WTC11 (cell line): ENCODE measurements at regions not wholly inside any gene's neighbourhood (a gene's known extent, or its start where the extent isn't known, plus 50 kb on each side); places are given as distances from the start of the nearest gene placed in this dataset.

Source experiments
- ATAC-seq: fragments of 200-7000 bp; cut with Tn5 transposase; 2 replicates; pipeline ENCODE4 v1.10.0; 2021; ENCODE audit warnings: mild to moderate bottlenecking, moderate library complexity
- CTCF ChIA-PET: fragments of 300-600 bp; sonication (Branson Sonifier 250); formaldehyde crosslinking; loops from one replicate; lab custom pipeline; 2021; ENCODE audit warnings: antibody characterized with exemption; lab: Charles Lee
- POLR2A ChIA-PET: fragments of 350-600 bp; sonication (Branson Sonifier 250); formaldehyde crosslinking; loops from one replicate; lab custom pipeline; 2021; ENCODE audit warnings: antibody characterized with exemption; lab: Charles Lee
- DNase-seq: peaks from one replicate; pipeline ENCODE4 v3.0.0; 2021; ENCODE audit warnings: low spot score
- H3K27ac Mint-ChIP-seq: 2 replicates; pipeline ENCODE4 v1.8.0; 2021; ENCODE audit warnings: mixed read lengths
- H3K27me3 Mint-ChIP-seq: 2 replicates; pipeline ENCODE4 v1.8.0; 2021; ENCODE audit warnings: low read depth, mild to moderate bottlenecking, moderate library complexity, mixed read lengths
- H3K36me3 Mint-ChIP-seq: 2 replicates; pipeline ENCODE4 v1.8.0; 2021; ENCODE audit warnings: mixed read lengths
- H3K4me1 Mint-ChIP-seq: 2 replicates; pipeline ENCODE4 v1.8.0; 2022; ENCODE audit warnings: mixed read lengths
- H3K4me3 Mint-ChIP-seq: 2 replicates; pipeline ENCODE4 v1.8.0; 2021; ENCODE audit warnings: mild to moderate bottlenecking, moderate library complexity, mixed read lengths
- H3K9me3 Mint-ChIP-seq: 2 replicates; pipeline ENCODE4 v1.8.0; 2021; ENCODE audit warnings: mixed read lengths
- ATF1 ChIP-seq: sonication (generic); formaldehyde crosslinking; IDR thresholded peaks from 2 replicates; pipeline ENCODE4 v1.8.1; 2023; ENCODE audit warnings: mild to moderate bottlenecking, moderate library complexity, missing genetic modification reagents
- CREB1 ChIP-seq: sonication (generic); formaldehyde crosslinking; IDR thresholded peaks from 2 replicates; pipeline ENCODE4 v1.8.0; 2023; ENCODE audit warnings: mild to moderate bottlenecking, missing genetic modification reagents
- ESRRA ChIP-seq: sonication (generic); formaldehyde crosslinking; IDR thresholded peaks from 2 replicates; pipeline ENCODE4 v1.8.1; 2022; ENCODE audit warnings: mild to moderate bottlenecking, missing genetic modification reagents, borderline replicate concordance
- FOXJ3 ChIP-seq: sonication (generic); formaldehyde crosslinking; IDR thresholded peaks from 2 replicates; pipeline ENCODE4 v1.9.0; 2021; ENCODE audit warnings: missing genetic modification reagents, mild to moderate bottlenecking, borderline replicate concordance
- FOXK1 ChIP-seq: sonication (generic); formaldehyde crosslinking; IDR thresholded peaks from 2 replicates; pipeline ENCODE4 v1.8.0; 2022; ENCODE audit warnings: mild to moderate bottlenecking, moderate library complexity, missing genetic modification reagents
- GTF2I ChIP-seq: fragments of 250-450 bp; sonication (Bioruptor Pico); conservative IDR thresholded peaks from 2 replicates; pipeline ENCODE4 v1.4.0; 2021; ENCODE audit warnings: mild to moderate bottlenecking
- HMGA2 ChIP-seq: fragments of 250-450 bp; sonication (Bioruptor Pico); IDR thresholded peaks from 2 replicates; pipeline ENCODE4 v1.4.0; 2021; ENCODE audit warnings: mild to moderate bottlenecking, moderate library complexity
- MXD4 ChIP-seq: fragments of 250-450 bp; sonication (Bioruptor Pico); IDR thresholded peaks from 2 replicates; pipeline ENCODE4 v1.8.0; 2021; ENCODE audit warnings: mild to moderate bottlenecking, moderate library complexity, borderline replicate concordance
- MYBL2 ChIP-seq: sonication (generic); formaldehyde crosslinking; IDR thresholded peaks from 2 replicates; pipeline ENCODE4 v1.8.1; 2023; ENCODE audit warnings: mild to moderate bottlenecking, moderate library complexity, missing genetic modification reagents
- NFATC4 ChIP-seq: fragments of 250-450 bp; sonication (Bioruptor Pico); IDR thresholded peaks from 2 replicates; pipeline ENCODE4 v1.9.0; 2021; ENCODE audit warnings: mild to moderate bottlenecking
- NFYB ChIP-seq: sonication (generic); formaldehyde crosslinking; conservative IDR thresholded peaks from 2 replicates; pipeline ENCODE4 v1.8.0; 2022; ENCODE audit warnings: low read depth, missing genetic modification reagents
- NR2C2 ChIP-seq: sonication (generic); formaldehyde crosslinking; IDR thresholded peaks from 2 replicates; pipeline ENCODE4 v1.8.0; 2022; ENCODE audit warnings: mild to moderate bottlenecking, missing genetic modification reagents
- RELA ChIP-seq: sonication (generic); formaldehyde crosslinking; IDR thresholded peaks from 2 replicates; pipeline ENCODE4 v1.8.1; 2022; ENCODE audit warnings: missing genetic modification reagents, mild to moderate bottlenecking, borderline replicate concordance
- SMAD4 ChIP-seq: sonication (generic); formaldehyde crosslinking; IDR thresholded peaks from 2 replicates; pipeline ENCODE4 v1.8.0; 2022; ENCODE audit warnings: mild to moderate bottlenecking, missing genetic modification reagents
- TP53 ChIP-seq: sonication (generic); formaldehyde crosslinking; IDR thresholded peaks from 2 replicates; pipeline ENCODE4 v1.8.1; 2023; ENCODE audit warnings: mild to moderate bottlenecking, missing genetic modification reagents
- ZBTB21 ChIP-seq: sonication (generic); formaldehyde crosslinking; IDR thresholded peaks from 2 replicates; pipeline ENCODE4 v1.8.1; 2023; ENCODE audit warnings: mild to moderate bottlenecking, missing genetic modification reagents, borderline replicate concordance
- ZNF121 ChIP-seq: sonication (generic); formaldehyde crosslinking; IDR thresholded peaks from 2 replicates; pipeline ENCODE4 v1.8.0; 2023; ENCODE audit warnings: missing genetic modification reagents
- ZNF232 ChIP-seq: sonication (generic); formaldehyde crosslinking; IDR thresholded peaks from 2 replicates; pipeline ENCODE4 v1.8.0; 2022; ENCODE audit warnings: mild to moderate bottlenecking, missing genetic modification reagents
- ZNF671 ChIP-seq: fragments of 250-450 bp; sonication (Bioruptor Pico); IDR thresholded peaks from 2 replicates; pipeline ENCODE4 v1.8.0; 2021; ENCODE audit warnings: mild to moderate bottlenecking
- TF ChIP-seq, protein P1 (sequence below): sonication (generic); formaldehyde crosslinking; conservative IDR thresholded peaks from 2 replicates; pipeline ENCODE4 v1.8.1; 2023; ENCODE audit warnings: mild to moderate bottlenecking, low read depth, missing genetic modification reagents, moderate library complexity
- TF ChIP-seq, protein P2 (sequence below): sonication (generic); formaldehyde crosslinking; IDR thresholded peaks from 2 replicates; pipeline ENCODE4 v1.8.1; 2022; ENCODE audit warnings: low read depth, mild to moderate bottlenecking, moderate library complexity, missing genetic modification reagents, borderline replicate concordance
- TF ChIP-seq, protein P3 (sequence below): fragments of 250-450 bp; sonication (Bioruptor Pico); conservative IDR thresholded peaks from 2 replicates; pipeline ENCODE4 v1.9.0; 2021; ENCODE audit warnings: mild to moderate bottlenecking
- TF ChIP-seq, protein P4 (sequence below): sonication (generic); formaldehyde crosslinking; IDR thresholded peaks from 2 replicates; pipeline ENCODE4 v1.8.0; 2023; ENCODE audit warnings: missing genetic modification reagents
- TF ChIP-seq, protein P5 (sequence below): sonication (generic); formaldehyde crosslinking; IDR thresholded peaks from 2 replicates; pipeline ENCODE4 v1.8.0; 2022; ENCODE audit warnings: mild to moderate bottlenecking, missing genetic modification reagents
- TF ChIP-seq, protein P6 (sequence below): sonication (generic); formaldehyde crosslinking; IDR thresholded peaks from 2 replicates; pipeline ENCODE4 v1.8.1; 2022; ENCODE audit warnings: missing genetic modification reagents, borderline replicate concordance

DNA sequence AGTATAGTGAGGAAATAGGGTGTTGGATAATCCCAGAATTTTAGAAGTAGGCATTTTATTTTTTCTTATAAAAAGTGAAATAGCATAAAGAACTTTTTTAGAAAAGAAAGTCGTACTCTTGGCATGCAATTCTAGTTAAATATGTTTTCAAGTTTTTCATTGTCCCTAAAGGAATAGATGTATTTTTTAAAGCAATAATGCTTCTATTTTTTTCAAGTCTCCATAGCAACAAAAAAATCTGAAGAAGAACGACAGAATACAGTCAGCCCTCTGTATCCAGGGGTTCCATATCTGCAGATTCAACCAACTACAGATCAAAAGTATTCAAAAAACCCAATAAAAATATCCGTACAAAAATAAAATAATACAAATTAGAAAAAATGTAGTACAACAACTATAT is 538.2 kb downstream of the GLUD2 start:
- TF ChIP-seq FOXK1 (CRISPR knock-in tag) = no peak
- no peak for TF ChIP-seq MYBL2
- TF ChIP-seq SMAD4 (CRISPR knock-in tag) = no peak
- TF ChIP-seq, protein P1, sequence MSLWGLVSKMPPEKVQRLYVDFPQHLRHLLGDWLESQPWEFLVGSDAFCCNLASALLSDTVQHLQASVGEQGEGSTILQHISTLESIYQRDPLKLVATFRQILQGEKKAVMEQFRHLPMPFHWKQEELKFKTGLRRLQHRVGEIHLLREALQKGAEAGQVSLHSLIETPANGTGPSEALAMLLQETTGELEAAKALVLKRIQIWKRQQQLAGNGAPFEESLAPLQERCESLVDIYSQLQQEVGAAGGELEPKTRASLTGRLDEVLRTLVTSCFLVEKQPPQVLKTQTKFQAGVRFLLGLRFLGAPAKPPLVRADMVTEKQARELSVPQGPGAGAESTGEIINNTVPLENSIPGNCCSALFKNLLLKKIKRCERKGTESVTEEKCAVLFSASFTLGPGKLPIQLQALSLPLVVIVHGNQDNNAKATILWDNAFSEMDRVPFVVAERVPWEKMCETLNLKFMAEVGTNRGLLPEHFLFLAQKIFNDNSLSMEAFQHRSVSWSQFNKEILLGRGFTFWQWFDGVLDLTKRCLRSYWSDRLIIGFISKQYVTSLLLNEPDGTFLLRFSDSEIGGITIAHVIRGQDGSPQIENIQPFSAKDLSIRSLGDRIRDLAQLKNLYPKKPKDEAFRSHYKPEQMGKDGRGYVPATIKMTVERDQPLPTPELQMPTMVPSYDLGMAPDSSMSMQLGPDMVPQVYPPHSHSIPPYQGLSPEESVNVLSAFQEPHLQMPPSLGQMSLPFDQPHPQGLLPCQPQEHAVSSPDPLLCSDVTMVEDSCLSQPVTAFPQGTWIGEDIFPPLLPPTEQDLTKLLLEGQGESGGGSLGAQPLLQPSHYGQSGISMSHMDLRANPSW (CRISPR knock-in tag) = no peak
- TF ChIP-seq, protein P2, sequence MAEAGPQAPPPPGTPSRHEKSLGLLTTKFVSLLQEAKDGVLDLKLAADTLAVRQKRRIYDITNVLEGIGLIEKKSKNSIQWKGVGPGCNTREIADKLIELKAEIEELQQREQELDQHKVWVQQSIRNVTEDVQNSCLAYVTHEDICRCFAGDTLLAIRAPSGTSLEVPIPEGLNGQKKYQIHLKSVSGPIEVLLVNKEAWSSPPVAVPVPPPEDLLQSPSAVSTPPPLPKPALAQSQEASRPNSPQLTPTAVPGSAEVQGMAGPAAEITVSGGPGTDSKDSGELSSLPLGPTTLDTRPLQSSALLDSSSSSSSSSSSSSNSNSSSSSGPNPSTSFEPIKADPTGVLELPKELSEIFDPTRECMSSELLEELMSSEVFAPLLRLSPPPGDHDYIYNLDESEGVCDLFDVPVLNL = no peak
- no peak for TF ChIP-seq NFYB (CRISPR knock-in tag)
- no peak for TF ChIP-seq NFATC4 (CRISPR knock-in tag)
- TF ChIP-seq RELA (CRISPR knock-in tag) = no peak
- TF ChIP-seq, protein P3, sequence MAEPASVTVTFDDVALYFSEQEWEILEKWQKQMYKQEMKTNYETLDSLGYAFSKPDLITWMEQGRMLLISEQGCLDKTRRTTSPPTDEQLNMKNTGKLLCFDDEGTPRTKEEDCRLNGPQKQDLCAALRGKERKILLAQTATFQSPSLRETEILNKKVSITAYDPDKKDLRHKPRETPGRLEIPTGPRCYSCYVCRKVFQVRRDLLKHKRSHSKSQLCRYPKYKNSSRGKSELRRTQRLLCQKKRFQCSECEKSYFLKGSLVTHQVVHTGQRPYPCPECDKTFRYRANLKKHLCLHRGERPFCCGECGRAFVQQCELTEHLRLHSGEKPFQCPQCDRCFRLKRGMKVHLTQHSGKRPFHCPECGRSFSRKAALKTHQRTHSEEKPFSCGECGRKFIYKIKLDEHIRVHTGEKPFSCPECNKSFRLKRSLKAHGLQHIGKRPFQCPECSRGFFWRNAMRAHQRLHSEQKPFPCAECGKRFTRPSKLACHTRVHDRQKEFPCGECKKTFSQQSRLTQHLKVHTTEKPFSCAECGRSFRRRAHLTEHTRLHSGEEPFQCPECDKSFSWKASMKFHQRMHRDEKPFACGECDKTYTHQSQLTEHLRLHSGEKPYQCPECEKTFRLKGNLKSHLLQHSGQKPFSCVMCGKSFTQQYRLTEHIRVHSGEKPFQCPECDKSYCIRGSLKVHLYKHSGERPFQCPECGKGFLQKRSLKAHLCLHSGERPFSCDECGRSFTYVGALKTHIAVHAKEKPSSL (CRISPR knock-in tag) = no peak
- no peak for TF ChIP-seq ZNF121 (CRISPR knock-in tag)
- TF ChIP-seq CREB1 (CRISPR knock-in tag) = no peak
- no peak for TF ChIP-seq ZBTB21 (CRISPR knock-in tag)
- no peak for TF ChIP-seq ZNF671 (CRISPR knock-in tag)
- H3K27me3 Mint-ChIP-seq = peaks cover 4% of the 10 kb centered on the region
- POLR2A ChIA-PET = no interaction called here
- CTCF ChIA-PET = no interaction called here
- no peak for ATAC-seq
- H3K4me1 Mint-ChIP-seq = no peaks in the 10 kb centered on the region; the same call in 1 of the 2 replicates
- no peak overlapping the region for H3K27ac Mint-ChIP-seq
- no peaks in the 10 kb centered on the region for H3K36me3 Mint-ChIP-seq
- no peak for DNase-seq
- no peak overlapping the region for H3K4me3 Mint-ChIP-seq
- H3K9me3 Mint-ChIP-seq = no peaks in the 10 kb centered on the region

DNA sequence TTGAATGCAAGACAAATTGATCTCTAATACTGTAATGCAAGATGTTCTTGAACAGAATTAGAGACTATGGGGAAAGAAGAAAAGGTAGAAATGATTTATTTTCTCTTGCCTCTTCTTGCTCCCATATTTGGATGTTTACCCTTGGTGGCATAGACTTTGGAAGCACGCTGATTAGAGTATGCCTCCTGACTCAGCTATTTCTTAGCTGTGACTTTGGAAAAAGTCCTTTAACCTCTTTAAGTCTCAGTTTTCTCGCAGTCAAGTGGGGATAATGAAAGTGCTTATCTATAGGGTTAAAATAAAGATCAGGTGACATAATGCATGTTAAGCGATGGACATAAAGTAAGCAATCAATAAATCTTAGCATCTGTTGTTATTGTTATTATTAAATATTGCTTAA is 545.5 kb downstream of the GLUD2 start:
- H3K27me3 Mint-ChIP-seq = no peaks in the 10 kb centered on the region; the same call in 1 of the 2 replicates
- no peak for ATAC-seq
- H3K27ac Mint-ChIP-seq = no peak overlapping the region
- no peaks in the 10 kb centered on the region for H3K9me3 Mint-ChIP-seq
- ChIA-PET CTCF (no interaction called here), POLR2A (no interaction called here)
- H3K4me3 Mint-ChIP-seq = no peak overlapping the region
- no peak for DNase-seq
- H3K4me1 Mint-ChIP-seq = no peaks in the 10 kb centered on the region
- no peak for TF ChIP-seq MXD4 (CRISPR knock-in tag)
- TF ChIP-seq, protein P4, sequence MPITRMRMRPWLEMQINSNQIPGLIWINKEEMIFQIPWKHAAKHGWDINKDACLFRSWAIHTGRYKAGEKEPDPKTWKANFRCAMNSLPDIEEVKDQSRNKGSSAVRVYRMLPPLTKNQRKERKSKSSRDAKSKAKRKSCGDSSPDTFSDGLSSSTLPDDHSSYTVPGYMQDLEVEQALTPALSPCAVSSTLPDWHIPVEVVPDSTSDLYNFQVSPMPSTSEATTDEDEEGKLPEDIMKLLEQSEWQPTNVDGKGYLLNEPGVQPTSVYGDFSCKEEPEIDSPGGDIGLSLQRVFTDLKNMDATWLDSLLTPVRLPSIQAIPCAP = no peak
- TF ChIP-seq ESRRA = no peak
- TF ChIP-seq FOXK1 (CRISPR knock-in tag) = no peak
- TF ChIP-seq NR2C2 = no peak
- no peak for TF ChIP-seq GTF2I (CRISPR knock-in tag)
- TF ChIP-seq, protein P5, sequence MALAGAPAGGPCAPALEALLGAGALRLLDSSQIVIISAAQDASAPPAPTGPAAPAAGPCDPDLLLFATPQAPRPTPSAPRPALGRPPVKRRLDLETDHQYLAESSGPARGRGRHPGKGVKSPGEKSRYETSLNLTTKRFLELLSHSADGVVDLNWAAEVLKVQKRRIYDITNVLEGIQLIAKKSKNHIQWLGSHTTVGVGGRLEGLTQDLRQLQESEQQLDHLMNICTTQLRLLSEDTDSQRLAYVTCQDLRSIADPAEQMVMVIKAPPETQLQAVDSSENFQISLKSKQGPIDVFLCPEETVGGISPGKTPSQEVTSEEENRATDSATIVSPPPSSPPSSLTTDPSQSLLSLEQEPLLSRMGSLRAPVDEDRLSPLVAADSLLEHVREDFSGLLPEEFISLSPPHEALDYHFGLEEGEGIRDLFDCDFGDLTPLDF = no peak
- no peak for TF ChIP-seq FOXJ3
- TF ChIP-seq, protein P6, sequence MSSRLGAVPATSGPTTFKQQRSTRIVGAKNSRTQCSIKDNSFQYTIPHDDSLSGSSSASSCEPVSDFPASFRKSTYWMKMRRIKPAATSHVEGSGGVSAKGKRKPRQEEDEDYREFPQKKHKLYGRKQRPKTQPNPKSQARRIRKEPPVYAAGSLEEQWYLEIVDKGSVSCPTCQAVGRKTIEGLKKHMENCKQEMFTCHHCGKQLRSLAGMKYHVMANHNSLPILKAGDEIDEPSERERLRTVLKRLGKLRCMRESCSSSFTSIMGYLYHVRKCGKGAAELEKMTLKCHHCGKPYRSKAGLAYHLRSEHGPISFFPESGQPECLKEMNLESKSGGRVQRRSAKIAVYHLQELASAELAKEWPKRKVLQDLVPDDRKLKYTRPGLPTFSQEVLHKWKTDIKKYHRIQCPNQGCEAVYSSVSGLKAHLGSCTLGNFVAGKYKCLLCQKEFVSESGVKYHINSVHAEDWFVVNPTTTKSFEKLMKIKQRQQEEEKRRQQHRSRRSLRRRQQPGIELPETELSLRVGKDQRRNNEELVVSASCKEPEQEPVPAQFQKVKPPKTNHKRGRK = no peak
- no peak for TF ChIP-seq ZNF671 (CRISPR knock-in tag)
- TF ChIP-seq TP53 = no peak
- no peak for TF ChIP-seq ATF1 (CRISPR knock-in tag)
- no peak for TF ChIP-seq ZNF232
- no peak for TF ChIP-seq HMGA2 (CRISPR knock-in tag)
- H3K36me3 Mint-ChIP-seq = no peaks in the 10 kb centered on the region
